GM12878 (cell line): ENCODE measurements at regions not wholly inside any gene's neighbourhood (a gene's known extent, or its start where the extent isn't known, plus 50 kb on each side); places are given as distances from the start of the nearest gene placed in this dataset.

Experiments used
- ATF2 ChIP-seq: IDR thresholded peaks from 2 replicates; pipeline ENCODE4 v1.6.1; 2012; ENCODE audit warnings: low read length, inconsistent platforms
- CTCF ChIP-seq, 3 experiments: IDR thresholded peaks in 2 of 3; conservative IDR thresholded peaks in 1 of 3; 2 replicates each; pipeline ENCODE4 v1.5.1; 2011; ENCODE audit warnings: low read depth in 3 of 3, low read length in 3 of 3, mild to moderate bottlenecking in 3 of 3, control low read depth in 2 of 3, moderate library complexity in 2 of 3, inconsistent platforms in 1 of 3, mixed read lengths in 1 of 3; ENCODE audit not compliant: control insufficient read depth in 2 of 3, insufficient read depth in 1 of 3; ENCODE audit errors: extremely low read depth in 1 of 3
- HSF1 ChIP-seq: fragments of 150-350 bp; IDR thresholded peaks from 2 replicates; pipeline ENCODE4 v1.6.1; 2014; ENCODE audit warnings: mild to moderate bottlenecking, low read depth, low read length
- REST ChIP-seq: IDR thresholded peaks from 2 replicates; pipeline ENCODE4 v1.6.1; 2012; ENCODE audit warnings: mild to moderate bottlenecking, low read depth, low read length
- TCF7 ChIP-seq: IDR thresholded peaks from 2 replicates; pipeline ENCODE4 v1.6.1; 2014; ENCODE audit warnings: antibody characterized with exemption, borderline replicate concordance
- USF2 ChIP-seq: IDR thresholded peaks from 2 replicates; pipeline ENCODE4 v1.6.1; 2011; ENCODE audit warnings: low read depth, low read length, improper control_type of control experiment, borderline replicate concordance

GRCh38 chr10:31725436-31725835, 203.2 kb downstream of the ARHGAP12 start (continued):
- TF ChIP-seq USF2 (no peak), CTCF (IDR thresholded peaks at IDR 0.05 in 2 of 3, conservative IDR thresholded peaks at IDR 0.05 in 1 of 3; ENCODE audit: control insufficient read depth in 2 of 3, extremely low read depth in 1 of 3, insufficient read depth in 1 of 3, low read depth in 3 of 3, low read length in 3 of 3) (no peak), TCF7 (no peak), REST (no peak), HSF1 (no peak), ATF2 (no peak)
